22Rv1 (cell line): ENCODE measurements at regions not wholly inside any gene's neighbourhood (a gene's known extent, or its start where the extent isn't known, plus 50 kb on each side); places are given as distances from the start of the nearest gene placed in this dataset.

Experiments used
- ZFX ChIP-seq: fragments of 450-650 bp; IDR thresholded peaks from 2 replicates; pipeline ENCODE4 v1.6.1; 2017; ENCODE audit warnings: antibody characterized with exemption, borderline replicate concordance
- TF ChIP-seq, protein P1 (sequence below): fragments of 450-650 bp; IDR thresholded peaks from 2 replicates; pipeline ENCODE4 v1.5.1; 2017; ENCODE audit warnings: mild to moderate bottlenecking

DNA sequence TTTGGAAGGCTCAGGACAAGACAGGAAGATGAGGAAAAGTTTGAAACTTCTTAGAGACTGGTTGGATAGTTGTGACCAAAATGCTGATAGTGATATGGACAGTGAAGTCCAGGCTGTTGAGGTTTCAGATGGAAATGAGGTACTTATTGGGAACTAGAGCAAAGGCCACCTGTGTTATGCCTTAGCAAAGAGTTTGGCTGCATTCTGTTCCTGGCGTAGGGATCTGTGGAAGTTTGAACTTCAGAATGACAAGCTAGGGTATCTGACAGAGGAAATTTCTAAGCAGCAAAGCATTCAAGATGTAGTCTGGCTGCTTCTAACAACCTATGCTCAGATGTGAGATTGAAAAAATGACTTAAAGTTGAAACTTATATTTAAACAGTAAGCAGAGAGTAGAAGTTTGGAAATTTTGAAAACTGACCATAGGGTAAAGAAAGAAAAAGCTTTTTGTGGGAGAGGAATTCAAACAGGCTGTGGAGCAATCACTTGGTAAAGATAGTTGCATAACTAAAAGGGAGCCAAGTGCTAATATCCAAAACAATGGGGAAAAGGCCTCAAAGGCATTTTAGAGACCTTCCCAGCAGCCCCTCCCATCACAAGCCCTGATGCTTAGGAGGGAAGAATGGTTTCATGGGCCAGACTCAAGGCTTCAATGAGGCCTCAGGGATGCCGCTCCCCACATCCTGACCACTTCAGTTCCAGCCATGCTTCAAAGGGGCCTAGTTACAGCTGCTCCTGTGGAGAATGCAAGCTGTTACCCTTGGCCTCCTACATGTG, 415.1 kb downstream of the INHBA start:
- TF ChIP-seq, protein P1, sequence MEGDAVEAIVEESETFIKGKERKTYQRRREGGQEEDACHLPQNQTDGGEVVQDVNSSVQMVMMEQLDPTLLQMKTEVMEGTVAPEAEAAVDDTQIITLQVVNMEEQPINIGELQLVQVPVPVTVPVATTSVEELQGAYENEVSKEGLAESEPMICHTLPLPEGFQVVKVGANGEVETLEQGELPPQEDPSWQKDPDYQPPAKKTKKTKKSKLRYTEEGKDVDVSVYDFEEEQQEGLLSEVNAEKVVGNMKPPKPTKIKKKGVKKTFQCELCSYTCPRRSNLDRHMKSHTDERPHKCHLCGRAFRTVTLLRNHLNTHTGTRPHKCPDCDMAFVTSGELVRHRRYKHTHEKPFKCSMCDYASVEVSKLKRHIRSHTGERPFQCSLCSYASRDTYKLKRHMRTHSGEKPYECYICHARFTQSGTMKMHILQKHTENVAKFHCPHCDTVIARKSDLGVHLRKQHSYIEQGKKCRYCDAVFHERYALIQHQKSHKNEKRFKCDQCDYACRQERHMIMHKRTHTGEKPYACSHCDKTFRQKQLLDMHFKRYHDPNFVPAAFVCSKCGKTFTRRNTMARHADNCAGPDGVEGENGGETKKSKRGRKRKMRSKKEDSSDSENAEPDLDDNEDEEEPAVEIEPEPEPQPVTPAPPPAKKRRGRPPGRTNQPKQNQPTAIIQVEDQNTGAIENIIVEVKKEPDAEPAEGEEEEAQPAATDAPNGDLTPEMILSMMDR, result no peak
- no peak for TF ChIP-seq ZFX
